GM23338 (cell line): ENCODE measurements at regions not wholly inside any gene's neighbourhood (a gene's known extent, or its start where the extent isn't known, plus 50 kb on each side); places are given as distances from the start of the nearest gene placed in this dataset.
"Not testable (repeated sequence)": the region's sequence is repeated elsewhere in the genome, so short reads cannot be mapped to it uniquely, and the experiment has no call there.

Experiments
- ATAC-seq: fragments of 200-7000 bp; cut with Tn5 transposase; 3 replicates; pipeline ENCODE4 v1.9.1; 2020
- DNase-seq: peaks from one replicate; pipeline ENCODE4 v3.0.0-alpha.2; 2015; ENCODE audit warnings: low spot score
- H2AFZ ChIP-seq: fragments of 200-600 bp; sonication (generic); 2 replicates; pipeline ENCODE4 v1.8.0; 2016; ENCODE audit warnings: antibody characterized with exemption, mild to moderate bottlenecking, moderate library complexity
- H3F3A ChIP-seq: fragments of 200-600 bp; sonication (generic); replicated peaks from 2 replicates; pipeline ENCODE4 v1.8.0; 2017; ENCODE audit warnings: antibody characterized with exemption, mixed run types, low read depth
- H3K27ac ChIP-seq: fragments of 200-600 bp; sonication (generic); 2 replicates; pipeline ENCODE4 v1.6.1; 2016; ENCODE audit warnings: low read depth
- H3K27me3 ChIP-seq: fragments of 200-600 bp; sonication (generic); 2 replicates; pipeline ENCODE4 v1.8.0; 2016; ENCODE audit warnings: mild to moderate bottlenecking, mixed run types, moderate library complexity; ENCODE audit not compliant: insufficient read depth
- H3K36me3 ChIP-seq: fragments of 200-600 bp; sonication (generic); 2 replicates; pipeline ENCODE4 v1.8.0; 2016; ENCODE audit warnings: mild to moderate bottlenecking; ENCODE audit not compliant: insufficient read depth
- H3K4me1 ChIP-seq: fragments of 200-600 bp; sonication (generic); 2 replicates; pipeline ENCODE4 v1.8.0; 2016; ENCODE audit warnings: mild to moderate bottlenecking, moderate library complexity; ENCODE audit not compliant: insufficient read depth
- H3K4me2 ChIP-seq: fragments of 200-600 bp; sonication (generic); 2 replicates; pipeline ENCODE4 v1.7.1; 2017; ENCODE audit warnings: mixed run types
- H3K4me3 ChIP-seq: fragments of 200-600 bp; sonication (generic); 2 replicates; pipeline ENCODE4 v1.6.1; 2016; ENCODE audit warnings: mixed run types
- H3K79me2 ChIP-seq: fragments of 200-600 bp; sonication (generic); replicated peaks from 2 replicates; pipeline ENCODE4 v1.8.0; 2017; ENCODE audit warnings: mild to moderate bottlenecking; ENCODE audit not compliant: insufficient read depth
- H3K9me2 ChIP-seq: fragments of 200-600 bp; sonication (generic); 2 replicates; pipeline ENCODE4 v1.8.0; 2017; ENCODE audit not compliant: insufficient read depth
- H4K20me1 ChIP-seq: fragments of 200-600 bp; sonication (generic); replicated peaks from 2 replicates; pipeline ENCODE4 v1.8.0; 2017; ENCODE audit warnings: mild to moderate bottlenecking; ENCODE audit not compliant: insufficient read depth
- H3K27ac Mint-ChIP-seq: 2 replicates; pipeline ENCODE4 v1.8.0; 2020; ENCODE audit warnings: inconsistent platforms, mild to moderate bottlenecking, moderate library complexity, mixed read lengths
- H3K27me3 Mint-ChIP-seq: 3 replicates; pipeline ENCODE4 v1.8.0; 2022; ENCODE audit warnings: low read depth, mild to moderate bottlenecking, moderate library complexity, mixed read lengths, inconsistent platforms; ENCODE audit not compliant: insufficient read depth, poor library complexity
- H3K36me3 Mint-ChIP-seq: 3 replicates; pipeline ENCODE4 v1.8.0; 2021; ENCODE audit warnings: low read depth, mild to moderate bottlenecking, inconsistent platforms, moderate library complexity, mixed read lengths
- H3K4me1 Mint-ChIP-seq: 3 replicates; pipeline ENCODE4 v1.8.0; 2020; ENCODE audit warnings: mild to moderate bottlenecking, inconsistent platforms, mixed read lengths
- H3K4me3 Mint-ChIP-seq: 3 replicates; pipeline ENCODE4 v1.8.0; 2021; ENCODE audit warnings: moderate library complexity, mild to moderate bottlenecking, inconsistent platforms, mixed read lengths
- H3K9me3 Mint-ChIP-seq: 3 replicates; pipeline ENCODE4 v1.8.0; 2020; ENCODE audit warnings: moderate library complexity, mild to moderate bottlenecking, inconsistent platforms, mixed read lengths
- CREB1 ChIP-seq: fragments of 250-450 bp; sonication (Bioruptor Pico); IDR thresholded peaks from 2 replicates; pipeline ENCODE4 v1.5.0; 2020; ENCODE audit warnings: low read depth, mild to moderate bottlenecking, moderate library complexity
- EZH2phosphoT487 ChIP-seq: fragments of 200-600 bp; sonication (generic); IDR thresholded peaks from one replicate; pipeline ENCODE4 v1.8.1; 2018; ENCODE audit warnings: antibody characterized with exemption; ENCODE audit not compliant: unreplicated experiment
- NANOG ChIP-seq: IDR thresholded peaks from 2 replicates; pipeline ENCODE4 v1.6.1; 2016; ENCODE audit warnings: antibody characterized with exemption, borderline replicate concordance
- REST ChIP-seq: IDR thresholded peaks from one replicate; pipeline ENCODE4 v1.6.1; 2018; ENCODE audit warnings: antibody characterized with exemption; ENCODE audit not compliant: unreplicated experiment
- STAT1 ChIP-seq: IDR thresholded peaks from one replicate; pipeline ENCODE4 v1.6.1; 2016; ENCODE audit warnings: antibody characterized with exemption; ENCODE audit not compliant: unreplicated experiment
- ZNF331 ChIP-seq: fragments of 250-450 bp; sonication (Bioruptor Pico); IDR thresholded peaks from 2 replicates; pipeline ENCODE4 v1.5.0; 2020; ENCODE audit warnings: low read depth, mild to moderate bottlenecking, moderate library complexity
- ZNF462 ChIP-seq: fragments of 250-450 bp; sonication (Bioruptor Pico); IDR thresholded peaks from 2 replicates; pipeline ENCODE4 v1.5.0; 2020; ENCODE audit warnings: mild to moderate bottlenecking, moderate library complexity

- H3K36me3 ChIP-seq, H3K4me2 ChIP-seq, H3K27ac Mint-ChIP-seq, H3K9me3 Mint-ChIP-seq, H3K4me3 Mint-ChIP-seq, H3K4me1 ChIP-seq, H3K27ac ChIP-seq, H3K27me3 ChIP-seq, DNase-seq, H3K79me2 ChIP-seq, H2AFZ ChIP-seq, H3F3A ChIP-seq, ATAC-seq, H3K4me3 ChIP-seq, H4K20me1 ChIP-seq, H3K9me2 ChIP-seq, H3K27me3 Mint-ChIP-seq, H3K4me1 Mint-ChIP-seq, H3K36me3 Mint-ChIP-seq: not testable (repeated sequence)
Measured at GRCh38 chr3:125681906-125682305, 86.6 kb upstream of the OSBPL11 start.

- H3K4me3 Mint-ChIP-seq, H3K27ac Mint-ChIP-seq, H3K4me1 ChIP-seq, H4K20me1 ChIP-seq, H3K36me3 ChIP-seq, H3F3A ChIP-seq, H3K4me1 Mint-ChIP-seq, H2AFZ ChIP-seq, H3K36me3 Mint-ChIP-seq, H3K27me3 Mint-ChIP-seq, H3K9me2 ChIP-seq, H3K79me2 ChIP-seq, H3K4me3 ChIP-seq, H3K9me3 Mint-ChIP-seq, H3K27me3 ChIP-seq, ATAC-seq, H3K27ac ChIP-seq, DNase-seq, H3K4me2 ChIP-seq: not testable (repeated sequence)
Measured at GRCh38 chr3:125682610-125683009, 87.3 kb upstream of the OSBPL11 start.

GRCh38 chr3:125683067-125683829, 88.0 kb upstream of the OSBPL11 start:
- Mint-ChIP-seq H3K9me3 (no peaks in the 10 kb centered on the region), H3K27me3 (peaks cover 6% of the 10 kb centered on the region), H3K4me3 (no peak overlapping the region), H3K36me3 (no peaks in the 10 kb centered on the region), H3K27ac (no peak overlapping the region), H3K4me1 (no peaks in the 10 kb centered on the region; the same call in 2 of the 3 replicates)
- no peaks in the 10 kb centered on the region for H3K4me1 ChIP-seq
- DNase-seq (no peak), ATAC-seq (no peak)
- no peaks in the 10 kb centered on the region for H3K79me2 ChIP-seq
- H3K36me3 ChIP-seq: no peaks in the 10 kb centered on the region
- H2AFZ ChIP-seq: no peak overlapping the region
- H3K27me3 ChIP-seq: no peaks in the 10 kb centered on the region
- no peaks in the 10 kb centered on the region for H4K20me1 ChIP-seq
- H3K9me2 ChIP-seq: no peaks in the 10 kb centered on the region; the same call in 1 of the 2 replicates
- H3K27ac ChIP-seq: no peak overlapping the region
- no peak overlapping the region for H3K4me2 ChIP-seq
- H3K4me3 ChIP-seq: no peak overlapping the region
- H3F3A ChIP-seq: no peaks in the 10 kb centered on the region
- TF ChIP-seq ZNF462 (CRISPR knock-in tag) (no peak), ZNF331 (CRISPR knock-in tag) (no peak), CREB1 (CRISPR knock-in tag) (no peak), REST (no peak), EZH2phosphoT487 (no peak), NANOG (no peak), STAT1 (no peak)
